H1 (cell line): ENCODE measurements at regions not wholly inside any gene's neighbourhood (a gene's known extent, or its start where the extent isn't known, plus 50 kb on each side); places are given as distances from the start of the nearest gene placed in this dataset.

ENCODE experiments used
- CTCF ChIP-seq, 3 experiments: IDR thresholded peaks; 1 replicate in 2 of 3; 2 replicates in 1 of 3; pipeline versions ENCODE4 v1.5.1 to v1.6.1; 2011; ENCODE audit warnings: low read length in 3 of 3, mild to moderate bottlenecking in 3 of 3, inconsistent platforms in 2 of 3, low read depth in 1 of 3, moderate library complexity in 1 of 3; ENCODE audit not compliant: insufficient read depth in 1 of 3; ENCODE audit errors: control extremely low read depth in 1 of 3
- HDAC6 ChIP-seq: IDR thresholded peaks from one replicate; pipeline ENCODE4 v1.7.1; 2012; ENCODE audit warnings: low read depth, mild to moderate bottlenecking, inconsistent platforms, low read length, moderate library complexity
- POLR2AphosphoS5 ChIP-seq: IDR thresholded peaks from 2 replicates; pipeline ENCODE4 v1.6.1; 2011; ENCODE audit warnings: low read depth, low read length
- RAD21 ChIP-seq, 2 experiments: IDR thresholded peaks in 1 of 2; conservative IDR thresholded peaks in 1 of 2; 2 replicates each; pipeline ENCODE4 v1.6.1; 2011; ENCODE audit warnings: low read depth in 2 of 2, low read length in 2 of 2, improper control_type of control experiment in 1 of 2, inconsistent platforms in 1 of 2, mild to moderate bottlenecking in 1 of 2, moderate library complexity in 1 of 2
- SIN3A ChIP-seq, 2 experiments: IDR thresholded peaks in 1 of 2; conservative IDR thresholded peaks in 1 of 2; 2 replicates each; pipeline ENCODE4 v1.6.1; 2011 to 2012; ENCODE audit warnings: low read length in 2 of 2, improper control_type of control experiment in 1 of 2, low read depth in 1 of 2, mild to moderate bottlenecking in 1 of 2
- SP1 ChIP-seq: IDR thresholded peaks from 2 replicates; pipeline ENCODE4 v1.6.1; 2011; ENCODE audit warnings: low read depth, low read length
- TAF7 ChIP-seq: optimal IDR thresholded peaks from 2 replicates; pipeline ENCODE3; 2011; ENCODE audit warnings: low read depth, mild to moderate bottlenecking, inconsistent platforms, low read length, moderate library complexity, borderline replicate concordance

- TF ChIP-seq SP1, result no peak
- TF ChIP-seq HDAC6, result no peak
- no peak for TF ChIP-seq TAF7
- no peak for TF ChIP-seq CTCF (IDR thresholded peaks at IDR 0.05; ENCODE audit: control extremely low read depth in 1 of 3, insufficient read depth in 1 of 3, low read depth in 1 of 3, low read length in 3 of 3)
- TF ChIP-seq POLR2AphosphoS5, result no peak
- TF ChIP-seq SIN3A (conservative IDR thresholded peaks at IDR 0.05 in 1 of 2, IDR thresholded peaks at IDR 0.05 in 1 of 2; ENCODE audit: low read depth in 1 of 2, low read length in 2 of 2), result no peak
- TF ChIP-seq RAD21 (IDR thresholded peaks at IDR 0.05 in 1 of 2, conservative IDR thresholded peaks at IDR 0.05 in 1 of 2; ENCODE audit: low read depth in 2 of 2, low read length in 2 of 2), result no peak
These were observed 168.5 kb downstream of the SUCLG1 start for GRCh38 chr2:84290537-84290936.
